K562 (cell line): ENCODE measurements at regions not wholly inside any gene's neighbourhood (a gene's known extent, or its start where the extent isn't known, plus 50 kb on each side); places are given as distances from the start of the nearest gene placed in this dataset.

Experiments
- ATAC-seq: fragments of 200-7000 bp; cut with Tn5 transposase; 3 replicates; pipeline ENCODE4 v1.9.1; 2020; ENCODE audit warnings: moderate library complexity
- BruUV-seq: library from RNA; stranded (reverse); fragments of 400-500 nt; replicated peaks from 2 replicates; lab custom pipeline; 2021; lab: Mats Ljungman, UMichigan
- CTCF ChIA-PET: fragments of 300-600 bp; formaldehyde crosslinking; extraction: SDS; loops from one replicate; lab custom pipeline; 2021; ENCODE audit warnings: low intra/inter-chr PET ratio; lab: Yijun Ruan, JAX
- POLR2A ChIA-PET: fragments of 300-600, 350-650 bp; sonication (Branson Sonifier 250); formaldehyde crosslinking; extraction: SDS; loops from one replicate; lab custom pipeline; 2021; ENCODE audit warnings: antibody characterized with exemption, inconsistent platforms; lab: Yijun Ruan, JAX
- DNase-seq, 4 experiments: peaks; one replicate each; pipeline versions ENCODE4 v3.0.0 to v3.0.0-alpha.2; 2011 to 2018; ENCODE audit warnings: low spot score in 3 of 4, mixed read lengths in 3 of 4; ENCODE audit errors: extremely low read depth in 1 of 4
- FAIRE-seq: peaks from 2 replicates; lab custom pipeline; 2011; peaks lifted over from hg19 to GRCh38; lab: Jason Lieb, UNC
- H2AFZ ChIP-seq: 2 replicates; pipeline ENCODE4 v1.6.0; 2011; ENCODE audit warnings: low read depth, low read length, control low read depth, inconsistent platforms
- H3K27ac ChIP-seq: fragments of 200-600 bp; 3 replicates; pipeline ENCODE4 v1.8.0; 2011; ENCODE audit warnings: low read depth, mild to moderate bottlenecking, control low read depth, inconsistent platforms, low read length, moderate library complexity, mixed read lengths; ENCODE audit errors: extremely low read depth
- H3K27me3 ChIP-seq, 2 experiments: fragments of 300-600 bp in 1 of 2; 2 replicates in 1 of 2; 3 replicates in 1 of 2; pipeline versions ENCODE4 v1.6.0 to v1.8.0; 2011; ENCODE audit warnings: inconsistent platforms in 2 of 2, low read length in 2 of 2, mild to moderate bottlenecking in 1 of 2, mixed read lengths in 1 of 2, moderate library complexity in 1 of 2; ENCODE audit not compliant: control insufficient read depth in 2 of 2, insufficient read depth in 2 of 2
- H3K36me3 ChIP-seq: fragments of 300-600 bp; 3 replicates; pipeline ENCODE4 v1.8.0; 2011; ENCODE audit warnings: mild to moderate bottlenecking, low read length, inconsistent platforms; ENCODE audit not compliant: control insufficient read depth, insufficient read depth
- H3K4me1 ChIP-seq, 2 experiments: fragments of 200-600 bp in 1 of 2; replicated peaks in 1 of 2; 2 replicates in 1 of 2; 3 replicates in 1 of 2; pipeline versions ENCODE4 v1.5.1 to v1.8.0; 2011; ENCODE audit warnings: inconsistent platforms in 2 of 2, low read length in 2 of 2, mild to moderate bottlenecking in 1 of 2, mixed read lengths in 1 of 2, moderate library complexity in 1 of 2; ENCODE audit not compliant: control insufficient read depth in 2 of 2, insufficient read depth in 2 of 2
- H3K4me2 ChIP-seq: 2 replicates; pipeline ENCODE4 v1.6.1; 2011; ENCODE audit warnings: low read length, control low read depth, inconsistent platforms, mixed read lengths; ENCODE audit not compliant: insufficient read depth
- H3K4me3 ChIP-seq: fragments of 200-600 bp; sonication (generic), shearing (Covaris generic); 2 replicates; pipeline ENCODE4 v1.5.1; 2016; ENCODE audit warnings: control low read depth, inconsistent platforms
- H3K79me2 ChIP-seq: fragments of 200-600 bp; 3 replicates; pipeline ENCODE4 v1.8.0; 2011; ENCODE audit warnings: low read length, inconsistent platforms; ENCODE audit not compliant: control insufficient read depth, insufficient read depth
- H3K9ac ChIP-seq, 2 experiments: 2 replicates each; pipeline versions ENCODE4 v1.6.0 to v1.6.1; 2011; ENCODE audit warnings: low read depth in 2 of 2, low read length in 2 of 2, control low read depth in 1 of 2, inconsistent platforms in 1 of 2, mild to moderate bottlenecking in 1 of 2, mixed read lengths in 1 of 2; ENCODE audit not compliant: insufficient read depth in 1 of 2
- H3K9me1 ChIP-seq: one replicate; pipeline ENCODE4 v1.6.0; 2011; ENCODE audit warnings: inconsistent platforms, mild to moderate bottlenecking, low read length, moderate library complexity; ENCODE audit not compliant: control insufficient read depth, insufficient read depth
- H3K9me3 ChIP-seq: replicated peaks from 2 replicates; pipeline ENCODE4 v1.5.1; 2011; ENCODE audit warnings: low read depth, low read length, inconsistent platforms; ENCODE audit not compliant: control insufficient read depth, insufficient read depth
- H4K20me1 ChIP-seq: replicated peaks from 2 replicates; pipeline ENCODE4 v1.6.1; 2011; ENCODE audit warnings: low read length, inconsistent platforms, mixed read lengths; ENCODE audit not compliant: control insufficient read depth, insufficient read depth
- CREB3L1 ChIP-seq: fragments of 450-650 bp; IDR thresholded peaks from 2 replicates; pipeline ENCODE4 v1.6.1; 2014; ENCODE audit warnings: low read depth, mild to moderate bottlenecking, moderate library complexity, borderline replicate concordance
- FOXA1 ChIP-seq: fragments of 450-650 bp; IDR thresholded peaks from 2 replicates; pipeline ENCODE4 v1.6.1; 2016; ENCODE audit warnings: mild to moderate bottlenecking, borderline replicate concordance
- NRF1 ChIP-seq, 2 experiments: fragments of 450-650 bp; IDR thresholded peaks in 1 of 2; conservative IDR thresholded peaks in 1 of 2; 2 replicates each; pipeline ENCODE4 v1.6.1; 2014; ENCODE audit warnings: mild to moderate bottlenecking in 2 of 2
- RBFOX2 ChIP-seq: fragments of 200-400 bp; formaldehyde crosslinking; IDR thresholded peaks from 2 replicates; pipeline ENCODE4 v1.6.1; 2017; ENCODE audit warnings: low read depth, mild to moderate bottlenecking, low read length, moderate library complexity
- SFPQ ChIP-seq: fragments of 200-400 bp; formaldehyde crosslinking; IDR thresholded peaks from 2 replicates; pipeline ENCODE4 v1.6.1; 2017; ENCODE audit warnings: mild to moderate bottlenecking, low read depth, low read length, moderate library complexity
- WHSC1 ChIP-seq: IDR thresholded peaks from one replicate; pipeline ENCODE4 v1.6.1; 2012; ENCODE audit warnings: low read length, control low read depth, inconsistent platforms
- WGBS: fragments of 100-300 bp; shearing (Covaris generic); methylation state at CpG from one replicate; pipeline ENCODE4 v1.1.6; 2016; ENCODE audit warnings: low coverage, mixed read lengths; ENCODE audit not compliant: insufficient coverage; ENCODE audit errors: missing lambda C conversion rate; 5-methylcytosine and 5-hydroxymethylcytosine counted together
- in situ Hi-C: fragments of 300-500 bp; cut with MboI; formaldehyde crosslinking; loops from 4 replicates; pipeline ENCODE4 v1.15.0; 2018; ENCODE audit warnings: inconsistent platforms, mixed read lengths
- intact Hi-C: fragments of 100-400 bp; cut with micrococcal nuclease; formaldehyde crosslinking; loops from 2 replicates; pipeline ENCODE4 v1.14.2; 2022
- TF ChIP-seq, protein P1 (sequence below), 2 experiments: fragments of 450-650 bp; IDR thresholded peaks; 2 replicates each; pipeline ENCODE4 v1.6.1; 2016

GRCh38 chr2:142270291-142270690, 139.5 kb upstream of the LRP1B start:
- ChIA-PET POLR2A (no interaction called here), CTCF (no interaction called here)
- Histone ChIP-seq H3K4me2 (no peak overlapping the region), H3K27me3 (no peaks in the 10 kb centered on the region), H2AFZ (no peak overlapping the region), H3K9me1 (no peaks in the 10 kb centered on the region), H3K4me3 (no peak overlapping the region), H3K9me3 (no peaks in the 10 kb centered on the region), H3K27ac (no peak overlapping the region), H3K4me1 (no peaks in the 10 kb centered on the region), H3K9ac (no peak overlapping the region), H3K79me2 (no peaks in the 10 kb centered on the region), H4K20me1 (no peaks in the 10 kb centered on the region), H3K36me3 (no peaks in the 10 kb centered on the region)
- FAIRE-seq (no peak), ATAC-seq (no peak), DNase-seq (no peak)
- TF ChIP-seq NRF1 (conservative IDR thresholded peaks at IDR 0.05 in 1 of 2, IDR thresholded peaks at IDR 0.05 in 1 of 2) (no peak), SFPQ (no peak), WHSC1 (no peak), CREB3L1 (no peak), FOXA1 (no peak), RBFOX2 (no peak)
- TF ChIP-seq, protein P1, sequence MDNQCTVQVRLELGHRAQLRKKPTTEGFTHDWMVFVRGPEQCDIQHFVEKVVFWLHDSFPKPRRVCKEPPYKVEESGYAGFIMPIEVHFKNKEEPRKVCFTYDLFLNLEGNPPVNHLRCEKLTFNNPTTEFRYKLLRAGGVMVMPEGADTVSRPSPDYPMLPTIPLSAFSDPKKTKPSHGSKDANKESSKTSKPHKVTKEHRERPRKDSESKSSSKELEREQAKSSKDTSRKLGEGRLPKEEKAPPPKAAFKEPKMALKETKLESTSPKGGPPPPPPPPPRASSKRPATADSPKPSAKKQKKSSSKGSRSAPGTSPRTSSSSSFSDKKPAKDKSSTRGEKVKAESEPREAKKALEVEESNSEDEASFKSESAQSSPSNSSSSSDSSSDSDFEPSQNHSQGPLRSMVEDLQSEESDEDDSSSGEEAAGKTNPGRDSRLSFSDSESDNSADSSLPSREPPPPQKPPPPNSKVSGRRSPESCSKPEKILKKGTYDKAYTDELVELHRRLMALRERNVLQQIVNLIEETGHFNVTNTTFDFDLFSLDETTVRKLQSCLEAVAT (IDR thresholded peaks at IDR 0.05) = no peak
- intact Hi-C loops = no loop called here
- BruUV-seq = no TSS peak
- in situ Hi-C loops = no loop called here
- WGBS = 0% methylated on average over 2 of the region's 2 CpGs
